ENCODE measurements at regions not wholly inside any gene's neighbourhood (a gene's known extent, or its start where the extent isn't known, plus 50 kb on each side); places are given as distances from the start of the nearest gene placed in this dataset.
"Not testable (repeated sequence)": the region's sequence is repeated elsewhere in the genome, so short reads cannot be mapped to it uniquely, and the experiment has no call there.

- no peak for DNase-seq (ENCODE audit: low spot score)
Observed at GRCh38 chr16:14384745-14385144, 245.3 kb downstream of the PARN start.

- DNase-seq (ENCODE audit: low spot score): not testable (repeated sequence)
Observed at GRCh38 chr16:14383844-14384243, 246.2 kb downstream of the PARN start.

GRCh38 chr16:14378689-14379467 is 251.2 kb downstream of the PARN start:
- DNase-seq (ENCODE audit: low spot score): no peak

GRCh38 chr16:14378131-14378551 is 251.9 kb downstream of the PARN start:
- DNase-seq (ENCODE audit: low spot score): no peak

- no peak for DNase-seq (ENCODE audit: low spot score)
Observed at GRCh38 chr16:14377326-14377725, 252.7 kb downstream of the PARN start.

- no peak for DNase-seq (ENCODE audit: low spot score)
Observed at GRCh38 chr16:14375132-14375491, 254.9 kb downstream of the PARN start.

GRCh38 chr16:14374451-14375131 is 255.5 kb downstream of the PARN start:
- no peak for DNase-seq (ENCODE audit: low spot score)

- DNase-seq (ENCODE audit: low spot score): no peak
Observed at GRCh38 chr16:14373896-14374295, 256.2 kb downstream of the PARN start.

GRCh38 chr16:14373406-14373805 is 256.7 kb downstream of the PARN start:
- DNase-seq (ENCODE audit: low spot score): no peak

- DNase-seq (ENCODE audit: low spot score): no peak
Observed at GRCh38 chr16:14372471-14372870, 257.6 kb downstream of the PARN start.

- DNase-seq (ENCODE audit: low spot score): no peak
Observed at GRCh38 chr16:14371778-14372431, 258.2 kb downstream of the PARN start.

GRCh38 chr16:14370736-14371234 is 259.3 kb downstream of the PARN start:
- DNase-seq (ENCODE audit: low spot score): no peak

GRCh38 chr16:14369734-14370598 is 260.1 kb downstream of the PARN start:
- no peak for DNase-seq (ENCODE audit: low spot score)

GRCh38 chr16:14368399-14368798 is 261.7 kb downstream of the PARN start:
- no peak for DNase-seq (ENCODE audit: low spot score)

GRCh38 chr16:14366974-14367707 is 262.9 kb downstream of the PARN start:
- DNase-seq (ENCODE audit: low spot score): no peak

GRCh38 chr16:14366447-14366846 is 263.6 kb downstream of the PARN start:
- no peak for DNase-seq (ENCODE audit: low spot score)

- DNase-seq (ENCODE audit: low spot score): no peak
Observed at GRCh38 chr16:14365200-14365851, 264.7 kb downstream of the PARN start.

- no peak for DNase-seq (ENCODE audit: low spot score)
Observed at GRCh38 chr16:14364386-14365199, 265.5 kb downstream of the PARN start.

- no peak for DNase-seq (ENCODE audit: low spot score)
Observed at GRCh38 chr16:14364112-14364385, 266.0 kb downstream of the PARN start.

GRCh38 chr16:14362774-14363371 is 267.2 kb downstream of the PARN start:
- no peak for DNase-seq (ENCODE audit: low spot score)

All from NAMALWA (cell line).